Prostate gland (tissue), 2 donors: ENCODE measurements at regions not wholly inside any gene's neighbourhood (a gene's known extent, or its start where the extent isn't known, plus 50 kb on each side); places are given as distances from the start of the nearest gene placed in this dataset.
"Not testable (repeated sequence)": the region's sequence is repeated elsewhere in the genome, so short reads cannot be mapped to it uniquely, and the experiment has no call there.

Source experiments
- DNase-seq: peaks from one replicate; pipeline ENCODE4 v3.0.0-alpha.2; 2019; ENCODE audit warnings: low spot score
- H3K27ac ChIP-seq, 2 donors: fragments of 200-600 bp; sonication (generic); 2 replicates each; pipeline ENCODE4 v1.5.1; 2017 to 2019
- H3K27me3 ChIP-seq: fragments of 200-600 bp; sonication (generic); replicated peaks from 2 replicates; pipeline ENCODE4 v1.5.1; 2019; ENCODE audit not compliant: insufficient read depth
- H3K36me3 ChIP-seq, 2 donors: fragments of 200-600 bp; sonication (generic); 1 replicate in 1 of 2; 2 replicates in 1 of 2; pipeline versions ENCODE4 v1.5.1 to v1.8.1; 2017 to 2019
- H3K4me1 ChIP-seq: fragments of 200-600 bp; sonication (generic); replicated peaks from 2 replicates; pipeline ENCODE4 v1.5.1; 2019
- H3K4me3 ChIP-seq, 2 donors: fragments of 200-600 bp; sonication (generic); 2 replicates each; pipeline ENCODE4 v1.5.1; 2017 to 2019
- H3K9me3 ChIP-seq: fragments of 200-600 bp; sonication (generic); 2 replicates; pipeline ENCODE4 v1.5.1; 2017
- POLR2A ChIP-seq: fragments of 450-650 bp; IDR thresholded peaks from one replicate; pipeline ENCODE4 v1.6.1; 2016; ENCODE audit warnings: antibody characterized with exemption, mild to moderate bottlenecking
- POLR2AphosphoS5 ChIP-seq: sonication (generic); formaldehyde crosslinking; IDR thresholded peaks from one replicate; pipeline ENCODE4 v1.6.1; 2017; ENCODE audit warnings: antibody characterized with exemption
- WGBS: methylation state at CpG from one replicate; pipeline ENCODE4 v1.1.5; 2018; 5-methylcytosine and 5-hydroxymethylcytosine counted together
- intact Hi-C: fragments of 100-400 bp; cut with DNase I; formaldehyde crosslinking; loops from one replicate; pipeline ENCODE4 v1.14.2; 2022
- TF ChIP-seq, protein P1 (sequence below), 4 experiments: fragments of 200-600 bp in 2 of 4; fragments of 450-650 bp in 2 of 4; sonication (generic) in 2 of 4; IDR thresholded peaks; 1 replicate in 3 of 4; 2 replicates in 1 of 4; pipeline ENCODE4 v1.5.1; 2016 to 2019; ENCODE audit warnings: antibody characterized with exemption in 4 of 4, mild to moderate bottlenecking in 2 of 4, moderate library complexity in 2 of 4

DNA sequence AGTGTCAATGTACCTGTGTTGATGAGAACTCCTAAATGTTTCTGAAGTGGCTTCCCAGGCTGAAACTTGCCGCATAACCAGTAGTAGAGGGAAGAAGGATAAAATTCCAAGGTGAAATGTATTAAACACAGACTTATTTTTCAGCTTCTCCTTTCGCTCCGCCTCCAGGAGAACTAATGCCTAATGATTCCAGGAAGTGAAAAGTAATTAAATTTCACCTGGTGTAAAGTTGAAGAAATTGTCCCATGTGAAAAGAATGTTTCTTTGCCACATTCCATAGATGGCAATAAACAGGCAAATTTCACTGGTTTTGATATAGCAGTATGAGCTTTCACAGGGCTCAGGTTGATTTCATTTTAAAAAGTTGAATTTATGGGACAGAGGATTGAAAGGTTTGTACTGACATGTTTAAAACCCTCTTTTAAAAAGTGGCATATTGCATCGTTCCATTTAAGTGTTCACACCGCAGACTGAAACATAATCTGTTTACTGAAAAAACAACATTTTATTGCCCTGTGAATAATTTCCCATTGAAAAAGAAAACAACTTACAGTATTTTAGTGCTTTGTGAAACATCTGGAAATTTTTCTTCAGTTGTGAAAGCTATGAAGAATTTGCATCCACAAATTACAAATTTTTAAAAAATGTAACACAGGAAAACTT is 453.4 kb upstream of the NFE2L3 start:
- no peaks in the 10 kb centered on the region for H3K4me1 ChIP-seq
- no peaks in the 10 kb centered on the region for H3K27me3 ChIP-seq
- 58% methylated on average over 5 of the region's 5 CpGs for WGBS
- H3K4me3 ChIP-seq = no peak overlapping the region
- no peaks in the 10 kb centered on the region for H3K9me3 ChIP-seq
- intact Hi-C loops = no loop called here
- no peak overlapping the region for H3K27ac ChIP-seq
- TF ChIP-seq, protein P1, sequence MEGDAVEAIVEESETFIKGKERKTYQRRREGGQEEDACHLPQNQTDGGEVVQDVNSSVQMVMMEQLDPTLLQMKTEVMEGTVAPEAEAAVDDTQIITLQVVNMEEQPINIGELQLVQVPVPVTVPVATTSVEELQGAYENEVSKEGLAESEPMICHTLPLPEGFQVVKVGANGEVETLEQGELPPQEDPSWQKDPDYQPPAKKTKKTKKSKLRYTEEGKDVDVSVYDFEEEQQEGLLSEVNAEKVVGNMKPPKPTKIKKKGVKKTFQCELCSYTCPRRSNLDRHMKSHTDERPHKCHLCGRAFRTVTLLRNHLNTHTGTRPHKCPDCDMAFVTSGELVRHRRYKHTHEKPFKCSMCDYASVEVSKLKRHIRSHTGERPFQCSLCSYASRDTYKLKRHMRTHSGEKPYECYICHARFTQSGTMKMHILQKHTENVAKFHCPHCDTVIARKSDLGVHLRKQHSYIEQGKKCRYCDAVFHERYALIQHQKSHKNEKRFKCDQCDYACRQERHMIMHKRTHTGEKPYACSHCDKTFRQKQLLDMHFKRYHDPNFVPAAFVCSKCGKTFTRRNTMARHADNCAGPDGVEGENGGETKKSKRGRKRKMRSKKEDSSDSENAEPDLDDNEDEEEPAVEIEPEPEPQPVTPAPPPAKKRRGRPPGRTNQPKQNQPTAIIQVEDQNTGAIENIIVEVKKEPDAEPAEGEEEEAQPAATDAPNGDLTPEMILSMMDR (IDR thresholded peaks at IDR 0.05) = no peak
- TF ChIP-seq POLR2A (no peak), POLR2AphosphoS5 (no peak)
- H3K36me3 ChIP-seq = no peaks in the 10 kb centered on the region
- DNase-seq = no peak

DNA sequence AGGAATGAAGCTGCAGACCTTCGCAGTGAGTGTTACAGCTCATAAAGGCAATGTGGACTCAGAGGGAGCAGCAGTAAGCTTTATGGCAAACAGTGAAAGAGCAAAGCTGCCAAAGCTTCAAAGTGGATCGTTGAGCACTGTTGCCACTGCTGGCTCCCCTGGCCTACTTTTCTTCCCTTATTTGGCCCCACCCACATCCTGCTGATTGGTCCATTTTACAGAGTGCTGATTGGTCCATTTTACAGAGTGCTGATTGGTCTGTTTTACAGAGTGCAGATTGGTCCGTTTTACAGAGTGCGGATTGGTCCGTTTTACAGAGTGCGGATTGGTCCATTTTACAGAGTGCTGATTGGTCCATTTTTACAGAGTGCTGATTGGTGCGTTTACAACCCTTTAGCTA is 451.9 kb upstream of the NFE2L3 start:
- H3K36me3 ChIP-seq, H3K4me3 ChIP-seq, H3K27ac ChIP-seq, H3K4me1 ChIP-seq, H3K27me3 ChIP-seq, DNase-seq, intact Hi-C loops, H3K9me3 ChIP-seq: not testable (repeated sequence)
- WGBS = 87% methylated on average over 7 of the region's 7 CpGs

DNA sequence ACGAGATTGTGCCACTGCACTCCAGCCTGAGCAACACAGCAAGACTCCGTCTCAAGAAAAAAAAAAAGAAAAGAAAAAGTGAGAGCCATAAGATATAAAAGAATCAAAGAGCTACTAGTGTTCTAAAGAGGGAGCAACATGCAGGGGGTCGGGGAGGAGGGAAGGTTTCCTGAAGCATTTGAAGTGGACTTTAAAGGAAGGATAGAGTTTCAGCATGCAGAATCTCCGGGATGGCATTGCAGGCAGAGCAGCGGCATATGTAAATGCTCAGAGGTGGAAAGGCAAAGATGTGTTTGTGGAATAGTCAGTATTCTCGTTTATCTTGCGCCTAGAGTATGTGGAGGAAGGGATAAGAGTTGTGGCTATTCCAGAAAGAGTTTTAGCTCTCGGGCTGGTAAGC is 447.6 kb upstream of the NFE2L3 start:
- H3K4me3 ChIP-seq = no peak overlapping the region
- 82% methylated on average over 8 of the region's 8 CpGs for WGBS
- TF ChIP-seq POLR2A (no peak), POLR2AphosphoS5 (no peak)
- TF ChIP-seq, protein P1 (IDR thresholded peaks at IDR 0.05) = no peak
- H3K9me3 ChIP-seq = no peaks in the 10 kb centered on the region
- intact Hi-C loops = no loop called here
- H3K36me3 ChIP-seq = no peaks in the 10 kb centered on the region
- no peak overlapping the region for H3K27ac ChIP-seq
- DNase-seq = no peak
- H3K27me3 ChIP-seq = no peaks in the 10 kb centered on the region
- no peaks in the 10 kb centered on the region for H3K4me1 ChIP-seq

DNA sequence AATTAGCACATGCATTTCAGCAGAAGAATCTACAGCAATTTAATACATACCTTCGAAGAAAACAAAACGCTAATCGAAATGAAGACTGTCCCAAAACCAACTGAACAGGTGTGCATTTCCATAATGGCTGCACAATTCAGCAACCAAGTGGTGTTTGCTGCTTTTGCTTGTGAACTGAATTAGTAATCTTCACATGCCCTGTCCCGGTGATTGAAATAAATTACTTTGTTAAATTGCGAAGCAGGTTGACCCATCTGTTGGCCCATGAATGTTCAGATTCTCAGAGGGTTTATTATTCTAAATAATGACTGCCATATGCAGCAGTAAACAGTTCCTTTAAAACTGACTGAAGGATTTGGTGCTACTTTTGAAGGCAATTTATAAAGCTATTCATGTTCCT is 445.2 kb upstream of the NFE2L3 start:
- Histone ChIP-seq H3K36me3 (no peaks in the 10 kb centered on the region), H3K27me3 (no peaks in the 10 kb centered on the region), H3K27ac (no peak overlapping the region), H3K9me3 (no peaks in the 10 kb centered on the region), H3K4me3 (no peak overlapping the region), H3K4me1 (no peaks in the 10 kb centered on the region)
- no peak for TF ChIP-seq POLR2A
- TF ChIP-seq POLR2AphosphoS5 = no peak
- TF ChIP-seq, protein P1 (IDR thresholded peaks at IDR 0.05) = no peak
- intact Hi-C loops = loop anchor here (5.0 kb wide), 1 partner anchor 34 kb away; no protein-coding TSS in a partner anchor
- no peak for DNase-seq
- 96% methylated on average over 5 of the region's 5 CpGs for WGBS

DNA sequence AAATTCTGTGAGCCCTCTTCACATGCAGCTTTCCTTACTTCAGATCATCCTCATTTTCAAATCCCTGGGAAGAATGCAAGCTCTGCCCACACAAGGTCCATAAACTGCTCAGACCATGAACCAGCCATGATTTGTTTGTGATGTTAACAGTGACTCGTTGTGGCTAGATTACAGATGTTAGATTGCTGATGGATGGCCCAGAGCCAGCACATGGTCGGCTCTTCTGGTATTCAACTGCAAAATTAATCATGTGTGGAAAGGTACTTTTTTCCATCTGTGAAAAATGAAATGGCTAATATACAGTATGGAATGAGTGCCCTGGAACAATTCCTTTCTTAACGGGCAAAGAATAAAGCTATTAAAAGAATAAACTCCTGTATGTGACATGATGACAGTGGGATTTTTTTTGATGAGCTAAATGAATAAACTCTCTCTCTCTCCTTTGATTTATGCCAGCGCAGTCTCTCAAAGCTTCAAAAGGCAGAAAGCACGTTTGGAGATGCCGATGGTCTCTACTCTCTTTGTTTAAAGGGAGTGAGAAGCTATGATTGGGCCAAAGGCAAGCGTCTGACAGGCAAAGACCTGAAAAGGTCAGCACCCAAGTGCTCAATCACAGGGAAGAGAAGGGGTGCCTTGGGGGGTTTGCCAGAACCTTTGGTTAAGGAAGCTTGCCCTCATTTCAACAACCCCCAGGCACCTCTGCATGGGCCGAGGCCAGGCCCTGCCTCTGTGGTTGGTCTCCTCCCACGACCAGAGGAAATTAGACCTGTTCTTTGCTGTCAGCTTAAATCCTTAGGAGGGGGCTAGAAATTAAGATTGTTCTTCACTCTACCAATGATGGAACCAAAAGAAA is 444.0 kb upstream of the NFE2L3 start:
- H3K9me3 ChIP-seq = no peaks in the 10 kb centered on the region
- intact Hi-C loops = loop anchor here (5.0 kb wide), 1 partner anchor 36 kb away; no protein-coding TSS in a partner anchor
- no peak overlapping the region for H3K27ac ChIP-seq
- H3K4me1 ChIP-seq = no peaks in the 10 kb centered on the region
- H3K27me3 ChIP-seq = no peaks in the 10 kb centered on the region
- WGBS = 43% methylated on average over 9 of the region's 9 CpGs
- TF ChIP-seq POLR2AphosphoS5 (no peak), POLR2A (no peak)
- TF ChIP-seq, protein P1 (IDR thresholded peaks at IDR 0.05) = no peak
- no peak for DNase-seq
- no peaks in the 10 kb centered on the region for H3K36me3 ChIP-seq
- no peak overlapping the region for H3K4me3 ChIP-seq
